ENCODE measurements at regions not wholly inside any gene's neighbourhood (a gene's known extent, or its start where the extent isn't known, plus 50 kb on each side); places are given as distances from the start of the nearest gene placed in this dataset.
"Not testable (repeated sequence)": the region's sequence is repeated elsewhere in the genome, so short reads cannot be mapped to it uniquely, and the experiment has no call there.

GRCh38 chr1:101482306-101482705 is 245.5 kb downstream of the S1PR1 start:
- Histone ChIP-seq H3K27me3 (no peaks in the 10 kb centered on the region), H3K4me2 (no peak overlapping the region), H3K9ac (no peak overlapping the region), H3K27ac (no peak overlapping the region), H3K9me3 (no peaks in the 10 kb centered on the region), H3K4me3 (no peak overlapping the region), H4K20me1 (no peaks in the 10 kb centered on the region), H3K36me3 (no peaks in the 10 kb centered on the region), H3K4me1 (no peaks in the 10 kb centered on the region)
- TF ChIP-seq Cebpa-rat (IDR thresholded peaks at IDR 0.05): no peak

GRCh38 chr1:101483982-101484688 is 247.3 kb downstream of the S1PR1 start:
- H3K4me3 ChIP-seq: no peak overlapping the region
- H3K4me1 ChIP-seq: no peaks in the 10 kb centered on the region
- H4K20me1 ChIP-seq: no peaks in the 10 kb centered on the region
- no peaks in the 10 kb centered on the region for H3K36me3 ChIP-seq
- H3K9me3 ChIP-seq: peaks cover 6% of the 10 kb centered on the region; the same call in 1 of the 2 replicates
- no peaks in the 10 kb centered on the region for H3K27me3 ChIP-seq
- H3K27ac ChIP-seq: no peak overlapping the region
- H3K9ac ChIP-seq: no peak overlapping the region
- TF ChIP-seq Cebpa-rat (IDR thresholded peaks at IDR 0.05): no peak
- H3K4me2 ChIP-seq: no peak overlapping the region

GRCh38 chr1:101484689-101485338 is 248.0 kb downstream of the S1PR1 start:
- Histone ChIP-seq H3K9ac (no peak overlapping the region), H3K27me3 (no peaks in the 10 kb centered on the region), H3K36me3 (no peaks in the 10 kb centered on the region), H3K4me2 (no peak overlapping the region), H4K20me1 (no peaks in the 10 kb centered on the region), H3K27ac (no peak overlapping the region), H3K4me3 (no peak overlapping the region), H3K9me3 (peaks cover 13% of the 10 kb centered on the region), H3K4me1 (no peaks in the 10 kb centered on the region)
- no peak for TF ChIP-seq Cebpa-rat (IDR thresholded peaks at IDR 0.05)

GRCh38 chr1:101485712-101486111 is 248.9 kb downstream of the S1PR1 start:
- Histone ChIP-seq H3K9me3 (peaks cover 18% of the 10 kb centered on the region), H3K36me3 (no peaks in the 10 kb centered on the region), H4K20me1 (no peaks in the 10 kb centered on the region), H3K27ac (no peak overlapping the region), H3K9ac (no peak overlapping the region), H3K4me2 (no peak overlapping the region), H3K4me1 (no peaks in the 10 kb centered on the region), H3K4me3 (no peak overlapping the region), H3K27me3 (no peaks in the 10 kb centered on the region)
- no peak for TF ChIP-seq Cebpa-rat (IDR thresholded peaks at IDR 0.05)

- not testable (repeated sequence) for H3K36me3 ChIP-seq, H3K27ac ChIP-seq, H3K4me1 ChIP-seq, H3K9ac ChIP-seq, H4K20me1 ChIP-seq, H3K4me3 ChIP-seq, H3K4me2 ChIP-seq, H3K27me3 ChIP-seq
- H3K9me3 ChIP-seq: peaks cover 18% of the 10 kb centered on the region
Measured at GRCh38 chr1:101492144-101492543, 255.3 kb downstream of the S1PR1 start.

- H3K9me3 ChIP-seq: peaks cover 14% of the 10 kb centered on the region
- not testable (repeated sequence) for H3K4me1 ChIP-seq, H3K36me3 ChIP-seq, H3K9ac ChIP-seq, H4K20me1 ChIP-seq, H3K4me3 ChIP-seq, H3K27ac ChIP-seq, H3K27me3 ChIP-seq, H3K4me2 ChIP-seq
Measured at GRCh38 chr1:101493920-101494319, 257.1 kb downstream of the S1PR1 start.

GRCh38 chr1:101496109-101496508 is 259.3 kb downstream of the S1PR1 start:
- TF ChIP-seq Cebpa-rat (IDR thresholded peaks at IDR 0.05): no peak
- H3K27me3 ChIP-seq: no peaks in the 10 kb centered on the region
- H3K4me3 ChIP-seq: no peak overlapping the region
- no peaks in the 10 kb centered on the region for H4K20me1 ChIP-seq
- no peak overlapping the region for H3K9ac ChIP-seq
- no peak overlapping the region for H3K27ac ChIP-seq
- 0 out of 2 replicates have a peak, but pooled peaks cover 4% of the 10 kb centered on the region for H3K9me3 ChIP-seq
- H3K4me1 ChIP-seq: no peaks in the 10 kb centered on the region
- no peaks in the 10 kb centered on the region for H3K36me3 ChIP-seq
- H3K4me2 ChIP-seq: no peak overlapping the region

GRCh38 chr1:101497881-101498559 is 261.2 kb downstream of the S1PR1 start:
- no peaks in the 10 kb centered on the region for H3K36me3 ChIP-seq

GRCh38 chr1:101504106-101504505 is 267.3 kb downstream of the S1PR1 start:
- not testable (repeated sequence) for H3K27ac ChIP-seq, H3K36me3 ChIP-seq, H3K4me1 ChIP-seq, H3K4me2 ChIP-seq, H3K27me3 ChIP-seq, H4K20me1 ChIP-seq, H3K4me3 ChIP-seq, H3K9ac ChIP-seq
- H3K9me3 ChIP-seq: 0 out of 2 replicates have a peak, but pooled peaks cover 12% of the 10 kb centered on the region

More at GRCh38 chr1:101497881-101498559, 261.2 kb downstream of the S1PR1 start:
- Histone ChIP-seq H3K9me3 (0 out of 2 replicates have a peak, but pooled peaks cover 4% of the 10 kb centered on the region), H3K9ac (no peak overlapping the region), H4K20me1 (no peaks in the 10 kb centered on the region), H3K27ac (no peak overlapping the region), H3K4me2 (no peak overlapping the region), H3K4me1 (no peaks in the 10 kb centered on the region), H3K27me3 (no peaks in the 10 kb centered on the region), H3K4me3 (no peak overlapping the region)
- TF ChIP-seq Cebpa-rat (IDR thresholded peaks at IDR 0.05): no peak

- H3K4me3 ChIP-seq, H3K4me1 ChIP-seq, H3K36me3 ChIP-seq, H3K27me3 ChIP-seq, H3K27ac ChIP-seq, H4K20me1 ChIP-seq, H3K9ac ChIP-seq, H3K4me2 ChIP-seq, H3K9me3 ChIP-seq: not testable (repeated sequence)
Measured at GRCh38 chr1:101505240-101505639, 268.4 kb downstream of the S1PR1 start.
